MV-4-11 (cell line): ENCODE measurements at regions not wholly inside any gene's neighbourhood (a gene's known extent, or its start where the extent isn't known, plus 50 kb on each side); places are given as distances from the start of the nearest gene placed in this dataset.

Experiments
- DNase-seq: peaks from one replicate; lab custom pipeline; 2025; lab: John Stamatoyannopoulos, UW

DNA sequence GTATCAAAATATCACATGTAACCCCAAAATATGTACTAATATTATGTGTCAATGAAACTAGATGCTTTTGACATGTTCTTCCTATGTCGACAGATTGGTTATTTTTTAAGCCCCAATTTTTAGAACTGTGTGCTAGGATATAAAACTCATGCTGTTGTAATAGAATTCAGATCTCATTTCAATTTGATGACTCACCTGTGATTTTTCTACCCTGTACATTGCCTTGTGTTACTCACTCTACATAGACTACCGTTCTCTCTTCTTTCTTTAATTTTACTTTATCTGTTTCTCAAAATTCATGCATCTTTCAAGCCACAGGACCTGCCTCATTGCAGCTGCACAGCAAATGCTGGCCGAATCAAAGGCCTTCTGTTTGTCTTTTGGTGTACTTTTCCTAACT is 284.5 kb downstream of the MAT2B start:
- no peak for DNase-seq

DNA sequence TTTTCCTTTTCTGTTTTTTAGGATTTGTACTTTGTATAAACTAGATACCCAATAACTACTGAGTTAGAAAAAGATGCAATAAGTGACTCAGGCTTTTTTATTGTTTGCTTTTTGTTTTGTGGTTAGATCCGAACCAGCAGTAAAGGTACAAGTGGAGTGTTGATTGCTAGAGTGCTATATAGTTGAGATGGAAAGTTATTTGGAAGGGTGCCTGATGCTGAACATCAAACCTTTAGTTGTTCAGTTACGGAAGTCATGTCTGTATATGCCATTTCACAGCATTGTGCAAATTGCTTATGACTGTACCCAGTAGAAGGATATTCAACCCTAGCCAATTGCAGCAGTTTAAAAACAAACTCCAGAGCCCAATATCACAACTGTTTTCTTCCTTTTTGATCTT is 285.1 kb downstream of the MAT2B start:
- DNase-seq: no peak

DNA sequence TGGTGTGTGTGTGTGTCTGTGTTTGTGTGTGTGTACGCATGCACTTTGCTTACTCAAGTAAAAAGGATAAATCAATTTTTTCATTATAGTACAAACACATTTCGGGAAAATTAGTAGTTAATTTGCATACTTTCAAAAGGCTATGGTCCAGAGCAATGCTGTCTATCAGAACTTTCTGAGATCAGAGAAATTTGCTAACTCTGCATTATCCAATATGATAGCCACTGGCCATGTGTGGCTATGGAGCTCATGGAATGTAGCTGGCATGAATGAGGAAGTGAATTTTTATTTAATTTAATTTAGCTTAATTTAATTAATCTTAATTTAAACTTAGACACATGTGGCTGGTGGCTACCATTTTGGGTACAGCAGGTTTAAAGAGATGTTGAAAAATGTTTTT is 289.6 kb downstream of the MAT2B start:
- DNase-seq: no peak

DNA sequence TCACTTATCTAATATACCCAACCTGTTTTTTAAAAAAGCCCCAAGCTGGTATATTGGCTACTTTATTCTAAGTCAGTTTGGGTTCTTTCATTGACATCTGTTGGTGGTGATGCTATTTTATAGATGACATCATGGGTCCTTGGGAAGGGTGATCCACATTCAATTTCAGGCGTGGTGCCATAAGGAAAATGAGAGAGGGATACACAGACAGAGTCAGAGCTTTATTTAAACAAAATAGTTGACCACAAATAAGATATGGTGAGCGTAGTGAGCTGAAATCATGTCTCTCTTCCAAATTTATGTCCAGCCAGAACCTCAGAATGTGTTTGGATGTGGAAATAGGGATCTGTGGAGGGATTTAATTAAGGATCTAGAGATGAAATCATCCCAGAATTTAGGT is 302.4 kb downstream of the MAT2B start:
- no peak for DNase-seq

DNA sequence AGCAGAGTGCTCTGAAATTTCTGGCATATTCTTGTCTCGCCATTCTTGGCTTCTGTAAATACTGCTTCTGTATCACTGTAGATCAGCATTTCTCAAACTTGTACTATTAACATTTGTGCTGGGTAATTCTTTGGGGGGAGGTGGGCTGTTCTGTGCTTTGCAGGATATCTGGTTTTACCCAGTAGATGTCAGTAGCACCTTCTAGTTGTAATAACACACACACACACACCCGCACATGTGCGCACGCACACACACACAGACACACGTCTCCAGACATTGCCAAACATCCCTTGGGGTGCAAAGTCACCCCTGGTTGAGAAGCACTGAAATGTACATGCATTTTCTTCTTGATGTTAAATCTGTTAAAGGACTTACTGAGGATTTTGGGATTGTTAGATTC is 304.1 kb downstream of the MAT2B start:
- peak; percentile 35 for DNase-seq

DNA sequence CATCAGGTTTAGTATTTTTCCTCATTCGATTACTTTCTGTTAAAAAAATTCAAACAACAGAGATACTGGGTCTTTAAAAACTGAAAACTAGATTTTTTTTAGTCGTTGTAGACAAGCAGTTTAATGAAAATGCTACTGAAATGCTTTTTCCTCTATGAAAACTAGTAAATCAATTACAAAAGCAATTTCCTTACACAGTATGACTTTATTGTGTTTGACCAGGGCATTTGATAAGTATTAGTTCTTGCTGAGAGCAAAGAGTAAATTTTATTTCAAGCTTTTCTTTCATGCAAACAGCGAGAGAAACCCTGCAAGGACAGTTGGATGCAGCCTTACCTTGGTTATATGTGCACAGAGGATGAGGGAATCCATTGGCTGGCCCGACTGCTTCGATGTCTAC is 308.5 kb downstream of the MAT2B start:
- DNase-seq: no peak

DNA sequence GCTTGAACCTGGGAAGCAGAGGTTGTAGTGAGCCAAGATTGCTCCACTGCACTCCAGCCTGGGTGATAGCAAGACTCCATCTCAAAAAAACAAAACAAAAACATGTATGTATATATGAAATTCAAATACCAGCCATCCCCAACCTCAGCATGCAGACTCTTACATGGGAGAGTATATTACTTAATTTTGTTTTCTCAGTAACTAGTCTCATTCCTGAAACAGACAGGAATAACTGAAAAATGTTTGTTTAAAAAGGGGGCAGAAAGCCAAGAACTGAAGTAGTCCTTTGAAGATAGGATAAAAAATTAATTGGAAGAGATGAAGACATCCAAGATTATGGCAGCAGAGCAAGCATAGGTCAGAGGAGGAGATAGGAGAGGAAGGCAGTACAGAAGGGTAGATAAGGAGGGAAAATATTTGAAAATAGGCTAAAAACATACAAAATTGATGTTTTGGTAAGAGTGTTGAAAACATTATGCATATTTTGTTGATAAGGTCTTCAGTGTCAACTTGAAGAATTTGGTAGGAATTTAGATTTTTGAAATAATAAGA is 309.9 kb downstream of the MAT2B start:
- DNase-seq: no peak

DNA sequence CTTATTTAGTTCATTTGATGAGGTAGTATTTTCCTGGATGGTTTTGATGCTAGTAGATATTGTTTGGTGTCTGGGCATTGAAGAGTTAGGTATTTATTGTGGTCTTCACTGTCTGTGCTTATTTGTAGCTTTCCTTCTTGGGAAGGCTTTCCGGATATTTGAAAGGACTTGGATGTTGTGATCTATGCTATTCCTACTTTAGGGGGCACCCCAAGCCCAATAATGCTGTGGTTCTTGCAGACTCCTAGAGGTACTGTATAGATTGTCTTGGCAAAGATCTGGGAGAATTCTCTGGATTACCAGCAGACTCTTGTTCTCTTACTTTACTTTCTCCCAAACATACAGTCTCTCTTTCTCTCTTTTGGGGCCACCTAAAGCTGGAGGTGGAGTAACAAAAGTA is 315.7 kb downstream of the MAT2B start:
- peak; percentile 3 for DNase-seq

DNA sequence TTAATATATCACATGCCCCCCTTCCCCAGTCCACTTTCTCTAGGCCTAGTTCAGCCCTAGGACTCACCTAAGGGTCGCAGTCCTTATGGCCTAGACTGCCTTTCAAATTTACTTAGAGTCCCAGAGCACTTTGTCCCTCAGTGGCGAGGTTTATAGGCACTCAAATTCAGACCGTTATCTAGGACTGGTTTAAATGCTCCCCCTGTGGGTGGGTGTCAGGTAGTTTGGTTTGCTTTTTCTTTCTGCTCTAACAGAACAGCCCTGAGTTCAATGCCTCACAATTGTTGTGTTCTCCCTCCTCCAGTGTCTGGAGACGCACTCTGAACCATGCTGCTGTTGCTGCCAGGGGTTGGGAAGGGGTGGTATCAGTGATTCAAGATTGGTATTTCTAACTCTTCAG is 317.1 kb downstream of the MAT2B start:
- DNase-seq: no peak

DNA sequence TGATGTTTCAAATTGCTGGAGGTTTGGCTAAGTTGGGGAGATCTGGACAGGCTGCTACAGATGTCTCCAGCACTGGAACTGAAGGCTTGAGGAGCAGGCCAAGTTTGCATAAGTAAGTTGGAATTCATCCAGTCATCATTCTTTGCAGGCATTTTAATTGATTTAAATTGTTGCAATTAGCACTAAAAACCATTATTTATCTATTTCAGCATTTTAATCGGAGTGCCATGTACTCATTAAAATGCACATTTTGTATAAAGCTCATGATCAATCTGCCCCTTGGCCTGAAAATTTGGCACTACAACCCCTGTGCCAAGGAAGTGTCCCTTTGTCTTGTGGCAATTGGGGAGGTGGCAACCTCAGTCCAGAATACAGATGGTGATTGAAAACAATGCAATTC is 320.2 kb downstream of the MAT2B start:
- no peak for DNase-seq

DNA sequence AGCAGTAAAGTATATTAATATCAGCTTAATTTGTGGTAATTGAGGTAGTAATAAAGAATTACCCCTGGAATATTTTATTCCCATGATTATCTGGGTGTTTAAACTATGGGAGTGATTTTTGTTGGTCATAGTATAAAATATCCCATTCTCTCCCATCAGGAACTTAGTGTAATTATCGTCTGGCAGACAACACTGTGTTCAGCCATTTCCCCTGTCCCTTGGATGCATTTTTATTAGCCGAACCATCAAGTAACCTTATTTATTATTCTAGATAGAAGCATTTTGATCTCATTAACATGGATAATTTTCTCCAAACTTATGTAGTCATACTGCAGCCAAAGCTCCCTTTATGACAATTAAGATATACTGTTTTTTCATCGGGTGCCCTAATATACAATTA is 320.8 kb downstream of the MAT2B start:
- DNase-seq: no peak

DNA sequence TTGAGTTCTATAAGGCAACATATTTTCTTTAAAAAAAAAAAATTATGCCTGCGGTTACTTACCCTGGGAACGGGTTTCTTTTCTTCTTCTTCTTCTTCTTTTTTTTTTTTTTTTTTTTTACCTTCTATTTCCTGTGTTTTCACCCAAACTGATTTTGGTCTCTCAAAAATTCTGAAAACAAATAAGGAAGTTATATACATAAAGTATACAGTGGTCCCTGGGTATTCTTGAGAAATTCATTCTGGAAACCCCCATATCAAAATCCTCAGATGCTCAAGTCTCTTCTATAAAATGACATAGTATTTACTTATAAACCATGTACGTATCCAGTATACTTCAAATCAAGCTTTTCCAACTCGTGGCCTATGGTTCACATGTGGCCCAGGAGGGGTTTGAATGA is 326.7 kb downstream of the MAT2B start:
- no peak for DNase-seq

DNA sequence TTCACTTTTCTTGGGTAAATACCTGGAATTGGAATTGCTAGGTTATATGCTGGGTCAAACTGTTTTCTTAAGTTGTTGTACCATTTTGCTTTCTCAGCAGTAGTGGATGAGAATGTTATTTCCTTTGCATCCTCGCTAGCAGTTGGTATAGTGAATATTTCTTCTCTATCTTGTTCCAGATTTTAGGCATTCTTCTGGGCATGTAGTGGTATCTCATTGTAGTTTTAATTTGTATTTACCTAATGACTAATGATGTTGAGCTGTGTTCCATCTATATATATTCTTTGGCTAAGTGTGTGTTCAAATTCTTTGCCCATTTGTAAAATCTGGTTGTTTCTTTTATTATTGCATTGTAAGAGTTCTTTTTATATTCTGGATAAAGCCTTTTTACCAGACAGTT is 333.3 kb downstream of the MAT2B start:
- DNase-seq: no peak

DNA sequence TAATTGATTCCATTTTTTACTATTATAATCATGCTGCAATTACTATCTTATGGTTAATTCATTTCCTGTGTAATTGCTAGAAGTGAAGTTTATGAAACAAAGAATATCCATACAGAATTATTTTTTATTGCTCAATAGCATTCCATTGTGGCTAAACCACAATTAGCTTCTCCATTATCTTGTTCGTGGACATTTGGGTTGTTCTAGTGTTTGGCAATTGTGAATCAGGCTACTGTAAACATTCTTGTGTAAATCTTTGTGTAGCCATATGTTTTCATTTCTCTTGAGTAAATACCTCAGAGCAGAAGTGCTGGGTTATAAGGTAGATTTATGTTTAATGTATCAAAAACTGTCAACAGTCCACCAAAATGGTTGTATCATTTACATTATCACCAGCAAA is 341.1 kb downstream of the MAT2B start:
- no peak for DNase-seq

DNA sequence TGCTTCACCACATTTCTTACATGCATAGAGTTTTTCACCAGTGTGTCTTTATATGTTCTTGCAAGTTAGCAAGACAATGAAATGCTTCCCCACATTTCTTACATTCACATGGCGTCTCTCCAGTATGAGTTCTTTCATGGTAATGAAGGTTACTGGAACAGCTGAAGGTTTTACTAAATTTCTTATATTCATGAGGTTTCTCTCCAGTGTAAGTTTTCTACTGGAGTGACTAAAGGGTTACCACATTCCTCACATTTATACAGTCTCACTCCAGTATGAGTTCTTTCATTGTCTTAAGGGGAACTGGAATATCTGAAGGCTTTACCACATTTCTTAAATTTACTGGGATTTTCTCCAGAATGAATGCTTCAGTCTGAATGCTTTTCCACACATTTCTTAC is 350.3 kb downstream of the MAT2B start:
- no peak for DNase-seq

DNA sequence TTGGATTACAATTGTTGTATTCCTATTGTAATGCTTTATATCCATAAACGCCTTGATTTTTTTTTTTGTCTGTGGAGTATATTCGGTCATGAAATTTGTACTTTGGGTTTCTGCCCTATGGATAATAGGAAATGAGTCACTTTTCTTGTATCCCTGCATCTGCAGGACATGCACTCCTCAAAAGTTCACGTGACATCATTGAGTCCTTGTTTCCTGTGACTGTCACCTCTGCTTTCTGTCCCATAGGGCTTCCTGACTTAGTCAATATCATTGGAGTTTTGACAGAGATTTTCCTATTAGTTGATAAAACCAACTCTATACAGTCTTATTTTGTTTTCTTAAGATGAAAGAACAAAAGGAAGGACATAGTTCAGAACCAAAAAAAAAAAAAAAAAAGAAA is 356.3 kb downstream of the MAT2B start:
- DNase-seq: no peak

DNA sequence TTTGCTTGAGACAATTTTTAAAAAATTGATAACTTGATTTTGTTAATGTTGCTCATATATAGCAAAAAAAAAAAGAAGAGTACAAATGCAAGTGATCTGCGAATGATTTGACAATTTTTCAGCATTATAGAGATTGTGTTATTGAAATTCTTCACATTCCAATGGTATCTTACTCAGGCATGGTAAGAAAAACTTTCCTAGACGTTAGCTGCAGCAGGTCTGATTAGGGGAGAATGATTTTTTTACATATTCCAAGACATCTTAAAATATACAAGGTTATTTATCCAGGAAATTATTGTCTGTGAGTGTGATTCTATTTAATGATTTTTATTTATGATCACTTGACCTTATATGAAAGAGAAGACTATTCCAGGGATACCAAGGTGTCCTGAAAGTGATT is 361.9 kb downstream of the MAT2B start:
- no peak for DNase-seq

DNA sequence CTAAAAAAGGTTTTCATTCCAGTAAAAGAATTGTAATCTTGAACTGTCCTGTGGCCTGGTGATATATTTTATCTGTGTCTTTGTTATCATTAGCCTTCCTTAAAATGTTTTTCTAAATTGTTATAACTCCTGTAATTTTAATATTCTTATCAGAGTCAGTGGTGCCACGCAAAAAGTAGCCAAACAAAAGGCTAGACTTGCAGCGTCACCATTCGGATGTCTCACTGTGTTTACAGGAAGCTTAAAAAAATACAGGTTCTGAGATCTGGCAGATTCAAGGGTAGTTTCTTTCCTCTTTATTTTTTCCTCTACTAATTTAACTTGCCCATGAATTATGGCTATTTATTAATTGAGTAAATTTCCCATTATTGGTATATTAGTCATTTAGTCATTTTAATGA is 362.3 kb downstream of the MAT2B start:
- DNase-seq: no peak

DNA sequence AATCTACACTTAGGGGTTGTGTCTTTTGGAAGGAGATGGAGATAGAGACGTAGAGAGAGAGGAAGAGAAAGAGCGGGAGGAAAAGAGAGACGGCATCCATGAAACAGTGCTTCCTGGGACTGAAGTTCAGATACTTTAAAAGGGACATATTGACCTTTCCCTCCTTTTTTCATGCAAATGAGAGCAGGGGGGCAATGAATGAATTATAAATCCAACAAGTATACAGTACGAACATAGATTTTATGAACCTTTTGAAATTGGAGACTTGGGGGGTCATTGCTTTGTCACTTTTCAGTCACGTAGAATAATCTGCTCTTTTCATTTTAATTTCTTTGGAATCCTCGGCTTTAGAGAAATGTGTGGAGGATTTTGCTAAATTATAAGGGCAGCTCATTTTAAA is 364.2 kb downstream of the MAT2B start:
- no peak for DNase-seq

DNA sequence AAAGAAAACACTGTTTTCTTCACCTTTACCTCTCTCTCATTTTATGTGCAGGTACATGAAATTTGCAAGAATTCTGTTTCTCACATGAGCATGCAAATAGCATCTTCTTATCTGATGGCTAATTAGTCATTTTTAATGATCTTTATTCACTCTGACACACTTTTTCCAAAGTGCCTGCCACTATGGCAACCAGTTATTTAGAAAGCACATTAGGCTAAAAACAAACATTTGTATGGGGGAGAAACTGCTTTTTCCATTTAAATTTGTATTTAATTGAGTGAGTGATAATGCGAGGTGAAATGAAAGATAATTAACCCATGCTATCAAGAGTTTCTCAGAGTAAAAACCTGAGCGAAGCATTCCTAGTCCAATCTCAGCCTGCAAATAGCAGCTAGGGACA is 365.0 kb downstream of the MAT2B start:
- no peak for DNase-seq

DNA sequence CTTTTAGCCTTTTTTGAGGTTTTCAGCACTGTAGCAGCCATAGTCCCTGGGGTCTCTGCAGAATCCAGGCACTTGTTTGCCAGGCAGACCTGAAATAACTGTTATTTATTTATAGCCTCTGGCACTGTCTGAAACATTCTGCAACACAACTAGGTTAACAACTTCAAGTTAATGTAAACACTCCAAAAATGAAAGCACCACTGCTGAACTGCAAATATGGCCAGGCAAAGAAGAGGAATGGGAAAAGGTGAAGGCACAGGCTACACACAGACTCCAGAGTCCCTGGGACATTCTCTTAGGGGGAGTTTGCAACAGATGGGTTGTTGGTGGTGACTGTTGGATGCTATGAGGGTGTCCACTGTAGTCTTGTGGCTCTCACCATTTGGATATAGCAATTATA is 369.0 kb downstream of the MAT2B start:
- no peak for DNase-seq

DNA sequence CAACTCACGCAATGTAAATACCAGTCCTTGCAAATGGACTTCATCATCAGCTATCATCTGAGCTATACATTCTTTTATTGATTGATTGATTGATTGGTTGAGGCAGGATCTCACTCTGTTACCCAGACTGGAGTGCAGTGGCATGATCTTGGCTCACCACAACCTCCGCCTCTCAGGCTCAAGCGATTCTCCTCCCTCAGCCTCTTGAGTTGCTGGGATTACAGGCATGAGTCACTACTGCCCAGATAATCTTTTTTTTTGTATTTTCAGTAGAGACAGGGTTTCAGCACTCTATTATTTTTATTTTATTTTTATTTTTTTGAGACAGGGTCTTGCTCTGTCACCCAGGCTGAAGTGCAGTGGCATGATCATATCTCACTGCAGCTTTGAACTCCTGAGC is 369.5 kb downstream of the MAT2B start:
- peak; percentile 58 for DNase-seq

DNA sequence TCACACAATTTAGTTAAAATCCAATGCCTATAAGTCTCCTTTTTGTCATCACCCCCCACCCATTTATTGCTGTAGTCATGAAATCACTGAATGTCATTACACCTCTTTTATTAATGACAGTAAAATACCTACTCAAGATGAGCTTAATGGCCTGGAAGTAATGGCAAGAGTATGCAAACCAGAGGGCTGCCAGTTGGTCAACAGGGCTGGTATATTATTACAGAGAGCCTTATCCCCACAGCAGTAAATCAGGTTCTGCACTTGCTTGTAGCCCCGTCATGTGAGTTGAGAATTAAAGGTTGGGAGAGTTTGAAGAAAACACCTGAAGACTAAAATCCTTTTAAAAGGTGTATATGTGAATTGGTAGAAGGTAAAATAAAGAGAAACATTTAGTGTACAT is 372.4 kb downstream of the MAT2B start:
- no peak for DNase-seq

DNA sequence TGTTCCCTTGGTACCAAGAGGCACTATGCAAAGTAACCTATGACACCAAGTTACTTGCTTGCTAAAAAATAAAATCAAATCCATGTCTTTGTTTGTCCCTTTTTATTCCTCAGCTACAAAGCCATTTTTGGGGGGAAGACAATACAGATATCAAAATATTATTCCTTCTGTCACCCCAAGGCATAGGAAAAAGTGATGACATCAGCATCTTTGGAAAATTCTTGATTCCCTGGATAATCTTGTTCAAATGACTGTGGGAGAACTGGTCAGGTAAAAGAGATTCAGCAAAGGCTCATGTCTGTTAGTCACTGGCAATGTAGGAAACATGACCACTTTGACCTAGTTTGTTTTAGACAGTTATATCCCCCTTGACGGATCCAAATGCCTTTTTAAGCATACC is 373.1 kb downstream of the MAT2B start:
- no peak for DNase-seq

DNA sequence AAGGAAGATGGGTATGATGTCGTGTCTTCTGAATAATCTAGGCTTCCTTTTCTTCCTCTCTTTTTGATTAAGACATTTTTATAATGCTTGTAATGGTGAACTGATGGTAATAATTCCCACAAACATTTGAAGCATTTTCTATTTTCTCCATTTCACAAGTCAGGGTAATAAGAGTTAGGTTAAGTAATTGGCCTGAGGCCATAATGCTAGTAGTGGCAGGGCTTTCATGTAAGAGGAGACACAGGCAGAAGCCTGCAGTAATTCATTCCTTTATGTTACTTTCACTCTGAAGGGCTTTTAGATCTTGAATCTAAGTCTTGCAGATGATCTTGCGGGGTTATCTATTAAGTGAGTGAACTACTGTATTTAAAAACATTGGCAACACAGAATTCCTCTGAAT is 374.9 kb downstream of the MAT2B start:
- DNase-seq: no peak
